GM23338 (cell line): ENCODE measurements at regions not wholly inside any gene's neighbourhood (a gene's known extent, or its start where the extent isn't known, plus 50 kb on each side); places are given as distances from the start of the nearest gene placed in this dataset.

Experiments used
- CREB1 ChIP-seq: fragments of 250-450 bp; sonication (Bioruptor Pico); IDR thresholded peaks from 2 replicates; pipeline ENCODE4 v1.5.0; 2020; ENCODE audit warnings: low read depth, mild to moderate bottlenecking, moderate library complexity
- CTCF ChIP-seq, 2 experiments: fragments of 200-600 bp in 1 of 2; sonication (generic) in 1 of 2; conservative IDR thresholded peaks; 2 replicates each; pipeline versions ENCODE4 v1.5.1 to v1.6.1; 2016 to 2017; ENCODE audit warnings: antibody characterized with exemption in 2 of 2, low read depth in 2 of 2, mild to moderate bottlenecking in 2 of 2, moderate library complexity in 1 of 2
- ETS1 ChIP-seq: IDR thresholded peaks from 2 replicates; pipeline ENCODE4 v1.6.1; 2016; ENCODE audit warnings: antibody characterized with exemption
- EZH2 ChIP-seq: fragments of 200-600 bp; sonication (generic); IDR thresholded peaks from one replicate; pipeline ENCODE4 v1.8.0; 2017; ENCODE audit warnings: antibody characterized with exemption, mild to moderate bottlenecking, low read depth; ENCODE audit not compliant: unreplicated experiment
- EZH2phosphoT487 ChIP-seq: fragments of 200-600 bp; sonication (generic); IDR thresholded peaks from one replicate; pipeline ENCODE4 v1.8.1; 2018; ENCODE audit warnings: antibody characterized with exemption; ENCODE audit not compliant: unreplicated experiment
- JUNB ChIP-seq: IDR thresholded peaks from one replicate; pipeline ENCODE4 v1.6.1; 2016; ENCODE audit warnings: antibody characterized with exemption; ENCODE audit not compliant: unreplicated experiment
- NANOG ChIP-seq: IDR thresholded peaks from 2 replicates; pipeline ENCODE4 v1.6.1; 2016; ENCODE audit warnings: antibody characterized with exemption, borderline replicate concordance
- POLR2AphosphoS5 ChIP-seq: IDR thresholded peaks from 2 replicates; pipeline ENCODE4 v1.6.1; 2016; ENCODE audit warnings: antibody characterized with exemption, low read depth
- REST ChIP-seq: IDR thresholded peaks from one replicate; pipeline ENCODE4 v1.6.1; 2018; ENCODE audit warnings: antibody characterized with exemption; ENCODE audit not compliant: unreplicated experiment
- ZNF114 ChIP-seq: fragments of 250-450 bp; sonication (Bioruptor Pico); IDR thresholded peaks from 2 replicates; pipeline ENCODE4 v1.5.0; 2020; ENCODE audit warnings: mild to moderate bottlenecking, moderate library complexity
- ZNF331 ChIP-seq: fragments of 250-450 bp; sonication (Bioruptor Pico); IDR thresholded peaks from 2 replicates; pipeline ENCODE4 v1.5.0; 2020; ENCODE audit warnings: low read depth, mild to moderate bottlenecking, moderate library complexity
- ZNF462 ChIP-seq: fragments of 250-450 bp; sonication (Bioruptor Pico); IDR thresholded peaks from 2 replicates; pipeline ENCODE4 v1.5.0; 2020; ENCODE audit warnings: mild to moderate bottlenecking, moderate library complexity

- TF ChIP-seq CTCF (conservative IDR thresholded peaks at IDR 0.05; ENCODE audit: low read depth in 2 of 2) (no peak), NANOG (no peak), POLR2AphosphoS5 (no peak), REST (no peak), EZH2phosphoT487 (no peak), EZH2 (no peak), JUNB (no peak), ZNF114 (no peak), CREB1 (CRISPR knock-in tag) (no peak), ETS1 (no peak), ZNF331 (CRISPR knock-in tag) (no peak), ZNF462 (CRISPR knock-in tag) (no peak)
These were observed 695.3 kb downstream of the SATB2 start for GRCh38 chr2:198762441-198762840.
